ENCODE measurements at regions not wholly inside any gene's neighbourhood (a gene's known extent, or its start where the extent isn't known, plus 50 kb on each side); places are given as distances from the start of the nearest gene placed in this dataset.
"Not testable (repeated sequence)": the region's sequence is repeated elsewhere in the genome, so short reads cannot be mapped to it uniquely, and the experiment has no call there.

DNA sequence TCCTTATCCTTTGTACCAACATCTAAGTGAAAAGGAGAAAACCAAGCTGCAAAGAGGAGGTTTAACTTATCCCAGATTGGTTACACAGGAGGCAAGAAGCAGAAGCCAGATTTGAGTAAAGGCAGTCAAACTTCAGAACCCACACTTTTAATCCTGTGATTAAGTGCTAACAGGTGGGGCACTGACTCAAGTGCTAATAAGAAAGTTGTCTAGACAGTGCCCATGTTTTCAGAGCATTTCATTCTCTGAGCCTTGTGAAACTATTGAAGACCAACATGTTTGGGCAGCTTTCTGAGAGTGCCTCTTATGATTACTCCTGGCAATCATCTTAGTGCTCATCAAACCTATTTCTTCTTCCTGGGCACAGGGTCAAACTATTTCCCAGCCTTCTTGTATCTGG lies 380.8 kb downstream of the KCNRG start:
- no peak for DNase-seq

DNA sequence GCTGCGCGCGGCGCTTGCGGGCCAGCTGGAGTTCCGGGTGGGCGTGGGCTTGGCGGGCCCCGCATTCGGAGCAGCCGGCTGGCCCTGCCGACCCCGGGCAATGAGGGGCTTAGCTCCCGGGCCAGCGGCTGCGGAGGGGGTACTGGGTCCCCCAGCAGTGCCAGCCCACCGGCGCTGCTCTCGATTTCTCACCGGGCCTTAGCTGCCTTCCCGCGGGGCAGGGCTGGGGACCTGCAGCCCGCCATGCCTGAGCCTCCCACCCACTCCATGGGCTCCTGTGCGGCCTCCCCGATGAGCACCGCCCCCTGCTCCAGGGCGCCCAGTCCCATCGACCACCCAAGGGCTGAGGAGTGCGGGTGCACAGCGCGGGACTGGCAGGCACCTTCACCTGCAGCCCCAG lies 381.4 kb downstream of the KCNRG start:
- not testable (repeated sequence) for DNase-seq

DNA sequence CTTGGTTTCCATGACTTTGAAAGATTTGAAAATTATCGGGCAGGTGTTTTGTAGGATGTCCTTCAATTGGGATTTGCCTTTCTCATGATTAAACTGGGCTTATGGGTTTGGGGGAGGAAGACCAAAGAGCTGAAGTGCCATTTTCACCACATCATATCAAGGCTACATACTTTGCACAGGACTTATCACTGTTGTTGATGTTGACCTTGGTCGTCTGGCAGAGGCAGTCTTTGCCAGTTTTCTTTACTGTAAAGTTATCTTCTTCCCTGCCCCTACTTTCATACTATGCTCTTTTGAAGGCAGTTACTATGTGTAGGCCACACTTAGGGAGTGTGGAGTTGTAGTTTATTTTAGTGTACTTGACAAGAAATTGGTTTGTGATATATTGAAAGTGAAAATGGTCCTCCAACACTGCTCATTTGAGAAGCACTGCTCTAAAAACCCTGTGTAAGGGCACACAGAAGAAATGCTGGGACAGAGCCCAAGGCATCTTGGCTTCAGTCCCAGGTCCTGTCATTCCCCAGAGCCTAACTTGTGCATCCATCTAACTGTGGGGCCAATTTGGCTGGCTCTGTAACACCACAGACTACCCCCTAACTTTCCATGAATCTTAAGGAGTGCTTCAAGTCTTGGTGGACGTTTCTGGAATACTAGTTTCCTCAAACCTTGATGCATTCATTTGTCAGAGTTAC lies 384.9 kb downstream of the KCNRG start:
- no peak for DNase-seq

DNA sequence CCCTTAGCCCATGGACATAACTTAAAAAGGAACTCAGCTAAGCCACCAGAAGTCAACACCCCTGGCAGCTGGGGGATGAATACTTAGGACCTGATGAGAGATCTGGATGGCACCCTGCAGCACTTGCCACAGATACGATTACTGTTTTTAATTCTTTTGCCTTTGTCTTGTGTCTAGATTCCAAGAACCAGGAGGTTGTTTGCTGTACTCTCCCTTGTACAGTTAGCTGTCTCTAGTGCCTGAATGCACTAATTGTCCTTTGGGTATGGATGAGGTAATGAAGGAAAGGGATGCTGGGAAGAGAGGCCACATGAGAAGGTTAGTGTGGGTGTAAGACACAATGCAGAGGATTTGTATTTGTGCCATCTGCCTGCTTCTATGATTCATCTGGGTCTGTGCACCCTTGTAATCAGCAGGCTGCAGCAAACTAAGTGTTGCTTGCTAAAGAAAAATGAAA lies 385.8 kb downstream of the KCNRG start:
- peak; percentile 5 for DNase-seq

DNA sequence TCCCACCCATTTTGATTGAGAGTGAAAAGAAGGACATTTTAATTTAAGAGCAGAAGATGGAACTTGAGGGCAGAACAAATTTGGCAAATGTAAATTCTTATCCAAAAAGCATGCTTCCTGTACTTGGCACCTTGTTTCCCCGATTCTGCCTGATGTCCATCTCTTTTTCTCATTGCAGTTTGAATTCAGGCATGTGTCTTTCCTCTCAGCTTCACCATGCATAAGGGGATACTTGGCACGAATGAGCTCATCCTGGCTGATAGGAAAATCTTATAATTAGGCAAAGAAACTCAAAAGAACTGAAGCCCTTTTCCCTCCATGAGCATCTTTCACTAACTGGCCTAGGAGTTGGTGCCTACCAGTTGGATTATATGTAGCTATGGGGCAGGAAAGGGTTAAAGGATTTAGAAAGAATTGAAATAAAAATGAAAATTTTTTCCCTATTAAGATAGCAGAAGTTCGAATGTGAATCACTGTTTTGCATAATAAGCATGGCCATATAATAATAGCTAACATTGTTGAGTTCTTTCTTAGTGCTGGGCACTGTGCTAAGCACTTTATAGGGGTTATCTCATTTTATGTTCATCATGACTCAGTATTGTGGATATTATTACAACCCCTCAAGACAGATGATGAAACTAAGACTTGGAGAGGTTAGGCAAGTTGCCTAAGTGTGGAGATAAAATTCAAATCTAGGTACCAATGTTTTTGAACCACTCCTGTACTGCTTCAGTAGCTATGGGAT lies 386.6 kb downstream of the KCNRG start:
- no peak for DNase-seq

DNA sequence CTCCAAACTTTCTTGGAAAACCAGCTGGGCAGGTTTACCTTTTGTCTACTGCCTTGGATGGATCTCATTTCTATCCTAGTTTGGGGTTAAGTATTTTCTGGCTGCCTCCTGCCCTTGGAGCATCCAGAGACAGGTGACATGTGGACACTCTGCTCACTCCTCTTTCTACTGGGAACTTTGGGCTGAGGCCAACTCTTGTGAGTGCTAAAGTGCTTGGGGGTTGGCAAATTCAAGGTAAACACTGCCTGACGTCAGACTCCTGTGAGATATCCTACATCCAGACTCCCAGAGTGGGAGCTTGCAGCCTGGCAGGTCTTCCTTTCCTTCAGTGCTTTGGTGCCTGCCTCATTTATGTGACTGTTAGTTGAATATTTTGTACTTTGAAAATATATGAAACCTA lies 388.1 kb downstream of the KCNRG start:
- no peak for DNase-seq

DNA sequence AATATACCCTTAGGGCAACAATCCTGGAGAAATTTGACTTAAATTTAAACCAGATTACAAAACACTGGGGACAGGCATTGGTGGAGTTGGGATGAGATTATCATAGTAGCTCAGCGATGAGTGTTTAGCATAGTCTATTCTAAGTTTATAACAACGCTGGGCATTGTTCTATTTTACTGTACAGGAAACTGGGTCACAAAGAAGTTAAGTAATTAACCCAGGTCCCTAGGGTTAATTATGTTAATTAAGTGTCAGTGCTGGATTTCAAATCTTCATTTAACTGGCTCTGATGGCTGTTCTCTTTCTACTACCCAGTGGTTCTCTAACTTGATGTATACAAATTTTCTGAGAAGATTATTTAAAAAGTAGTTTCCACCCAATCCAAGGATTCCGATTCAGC lies 388.9 kb downstream of the KCNRG start:
- no peak for DNase-seq

DNA sequence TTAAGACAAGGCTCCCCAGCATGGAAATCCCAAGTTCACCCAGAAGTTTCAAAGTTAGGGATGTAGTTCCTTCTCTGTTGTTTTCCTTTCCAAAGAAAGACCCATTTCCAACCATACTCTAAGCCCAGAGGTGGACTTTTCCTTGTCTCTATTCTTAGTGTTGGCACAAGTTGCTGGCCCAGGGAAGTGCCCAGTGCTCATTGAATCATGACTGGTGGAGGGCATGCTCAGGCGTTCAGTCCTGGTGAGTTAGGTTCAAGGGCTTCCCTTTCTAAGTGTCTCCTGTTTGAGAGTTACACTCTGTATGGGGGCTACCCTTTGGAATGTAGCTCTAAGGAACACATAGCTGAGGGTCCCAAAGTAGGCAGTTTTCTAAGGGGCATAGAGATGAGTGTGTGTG lies 389.5 kb downstream of the KCNRG start:
- DNase-seq, result no peak

DNA sequence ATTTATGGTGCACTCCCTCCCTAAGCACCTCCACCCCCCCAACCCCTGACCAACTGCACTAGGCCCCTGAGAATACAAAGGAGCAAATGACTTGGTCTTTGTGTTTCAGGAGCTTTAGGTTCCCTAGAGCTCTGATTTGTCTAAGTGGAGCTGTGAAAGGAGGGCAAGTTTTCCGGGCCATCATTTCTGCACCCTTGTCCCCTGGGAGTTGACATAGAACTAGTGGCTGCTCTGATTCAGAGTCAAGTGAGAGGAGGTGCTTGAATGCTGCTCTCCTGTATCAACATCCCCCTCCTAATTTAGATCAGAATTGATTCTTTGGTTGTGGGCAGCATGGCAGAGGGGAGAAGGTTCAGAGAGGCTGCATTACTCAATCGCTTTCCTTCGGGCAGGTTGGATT lies 391.6 kb downstream of the KCNRG start:
- no peak for DNase-seq

DNA sequence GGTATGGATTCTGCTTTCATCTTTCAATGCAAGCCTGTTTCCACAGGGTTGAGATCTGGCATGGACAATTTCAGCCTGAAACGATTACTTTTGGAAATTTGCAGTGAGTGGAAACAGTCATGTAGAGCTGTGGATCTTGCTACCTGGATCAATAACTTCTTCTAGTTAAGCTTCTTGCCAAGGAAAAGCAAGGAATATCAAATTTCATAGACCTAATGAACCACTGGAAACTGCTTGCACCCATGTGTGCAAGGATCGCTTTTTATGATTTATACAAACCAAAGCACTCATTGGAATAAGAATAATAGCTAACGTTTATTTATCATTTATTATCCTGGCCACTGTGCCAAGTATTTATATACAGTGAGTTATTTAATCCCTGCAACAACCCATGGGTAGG lies 392.8 kb downstream of the KCNRG start:
- DNase-seq, result no peak

DNA sequence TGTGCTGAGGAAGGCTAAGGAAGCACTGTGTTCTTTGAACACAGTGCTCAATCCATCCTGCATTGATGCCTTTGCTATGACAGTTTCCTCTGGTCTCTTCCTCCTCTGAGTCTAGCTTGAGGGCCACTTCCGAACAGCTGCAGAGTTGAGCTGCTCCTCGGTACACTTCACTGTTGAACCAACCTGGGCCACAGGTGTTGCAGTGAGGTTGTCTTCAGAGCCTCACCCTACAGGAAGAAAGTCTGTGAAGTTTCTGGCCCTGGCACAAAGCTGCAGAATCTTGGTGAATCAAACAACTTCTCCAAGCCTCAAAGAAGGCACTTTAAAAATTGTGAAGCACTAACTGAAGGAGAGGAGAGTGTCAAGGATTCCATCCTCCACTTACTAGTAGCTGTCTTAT lies 394.0 kb downstream of the KCNRG start:
- DNase-seq, result no peak

DNA sequence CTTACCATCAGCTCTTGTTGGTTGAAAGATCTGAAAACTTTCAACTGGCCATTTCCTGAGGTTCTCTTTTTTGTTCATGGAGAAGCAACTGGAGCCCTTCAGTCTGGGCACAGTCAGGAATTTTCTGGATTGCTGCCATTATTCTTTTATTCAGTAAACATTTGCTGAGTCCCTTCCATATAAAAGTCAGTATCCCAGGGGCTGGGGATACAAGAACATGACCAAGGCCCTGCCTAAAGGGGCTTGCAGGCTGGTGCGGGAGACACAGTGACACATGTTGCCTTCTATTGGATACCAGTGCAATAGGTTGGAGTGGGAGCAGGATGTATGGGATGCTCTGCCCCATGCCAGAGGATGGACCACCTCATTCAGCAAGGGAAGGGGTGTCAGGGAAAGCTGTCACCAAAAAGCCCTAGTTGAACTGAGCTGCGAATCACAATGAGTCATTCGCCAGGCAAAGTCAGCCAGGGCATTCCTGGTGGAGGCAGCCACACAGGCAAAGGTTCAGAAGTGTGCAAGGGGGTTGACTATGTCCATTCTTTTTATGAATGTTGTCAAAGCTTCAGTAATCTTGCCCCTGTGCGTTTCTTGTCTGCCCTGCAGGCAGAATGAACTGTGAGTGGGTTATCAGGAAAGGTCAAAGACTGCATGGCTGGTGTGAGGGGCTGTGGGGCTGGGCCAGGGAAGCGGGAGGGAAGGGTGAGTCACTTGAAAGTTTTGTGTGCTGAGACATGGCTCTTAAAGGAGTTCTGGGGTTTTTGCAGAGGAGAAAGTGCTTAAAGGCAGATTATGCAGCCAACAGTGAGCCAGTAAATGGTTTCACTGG lies 395.9 kb downstream of the KCNRG start:
- DNase-seq, result peak; percentile 72

DNA sequence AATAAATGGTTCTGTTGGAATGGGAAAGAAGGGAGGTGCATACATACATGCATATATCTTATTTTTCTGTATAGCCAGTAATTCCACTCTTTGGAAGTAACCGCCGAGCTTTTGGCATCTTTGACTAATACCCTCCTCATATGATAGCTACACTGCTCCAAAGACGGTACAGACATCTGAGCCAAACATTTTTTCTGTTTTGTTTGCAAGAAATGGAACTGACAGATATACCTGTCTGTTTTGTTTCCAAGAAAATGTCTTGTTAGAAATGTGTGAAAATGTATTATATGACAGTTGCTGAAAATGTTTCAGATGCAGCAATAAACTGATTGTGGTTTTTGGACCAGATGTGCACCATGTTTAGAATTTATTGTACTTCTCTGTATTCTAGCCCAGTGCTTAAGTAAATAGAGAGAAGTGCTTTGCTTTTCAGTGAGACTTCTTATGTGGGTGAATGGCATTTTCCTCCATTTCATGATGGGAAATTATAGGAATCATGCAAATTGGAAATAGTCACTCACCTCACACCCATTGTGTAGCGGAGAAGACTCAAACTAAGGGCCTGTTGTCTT lies 396.9 kb downstream of the KCNRG start:
- no peak for DNase-seq

DNA sequence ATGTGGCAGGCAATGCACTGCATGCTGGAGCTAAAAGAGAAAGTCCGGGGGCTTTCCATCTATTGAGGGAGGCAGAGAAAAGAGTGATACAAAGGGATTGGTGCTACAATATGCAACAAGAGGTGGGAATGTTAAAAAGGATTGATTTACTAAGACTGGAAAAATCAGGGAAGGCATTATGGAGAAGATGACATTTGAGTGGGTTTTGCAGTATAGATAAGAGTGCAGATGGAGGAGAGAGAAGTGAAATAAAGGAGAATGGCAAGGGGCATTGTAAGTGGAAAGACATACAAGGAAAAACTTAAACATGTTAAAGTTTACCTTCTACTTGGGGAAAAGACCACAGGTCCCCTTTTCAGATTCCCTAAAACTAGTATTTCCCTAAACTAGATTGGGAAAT lies 399.4 kb downstream of the KCNRG start:
- DNase-seq, result no peak

DNA sequence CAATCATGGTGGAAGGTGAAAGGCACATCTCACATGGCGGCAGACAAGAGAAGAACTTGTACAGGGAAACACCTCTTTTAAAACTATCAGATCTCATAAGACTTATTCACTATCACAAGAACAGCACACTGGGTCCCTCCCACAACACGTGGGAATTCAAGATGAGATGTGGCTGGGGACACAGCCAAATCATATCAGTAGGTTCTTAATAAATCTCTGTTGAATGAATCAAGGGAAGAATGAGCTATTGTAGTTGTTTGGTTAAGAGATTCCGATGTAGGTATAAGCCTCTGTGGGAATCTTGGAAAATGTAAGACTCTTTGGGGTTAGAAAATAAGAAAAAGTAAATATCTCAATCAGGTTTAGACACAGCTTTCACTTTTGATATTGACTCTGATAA lies 400.2 kb downstream of the KCNRG start:
- DNase-seq, result no peak

DNA sequence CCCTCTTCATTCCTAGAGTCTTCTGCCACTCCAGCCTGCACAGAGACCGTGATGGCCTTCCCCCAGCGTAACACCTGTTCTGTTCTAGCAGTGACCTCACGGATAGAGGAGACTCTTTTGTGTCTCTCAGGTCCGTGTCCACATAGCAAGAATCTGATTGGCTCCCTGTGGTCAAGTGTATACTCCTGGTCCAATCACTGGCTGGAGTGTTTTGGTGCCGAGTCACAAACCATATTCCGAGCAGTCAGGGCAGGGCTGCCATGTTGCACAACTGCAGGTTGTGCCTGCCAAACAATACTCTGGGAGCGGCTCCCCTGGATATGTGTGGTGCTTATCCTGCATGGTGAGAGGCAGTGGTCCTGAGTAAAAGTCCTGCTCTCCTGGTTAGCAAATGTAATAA lies 402.4 kb downstream of the KCNRG start:
- no peak for DNase-seq

DNA sequence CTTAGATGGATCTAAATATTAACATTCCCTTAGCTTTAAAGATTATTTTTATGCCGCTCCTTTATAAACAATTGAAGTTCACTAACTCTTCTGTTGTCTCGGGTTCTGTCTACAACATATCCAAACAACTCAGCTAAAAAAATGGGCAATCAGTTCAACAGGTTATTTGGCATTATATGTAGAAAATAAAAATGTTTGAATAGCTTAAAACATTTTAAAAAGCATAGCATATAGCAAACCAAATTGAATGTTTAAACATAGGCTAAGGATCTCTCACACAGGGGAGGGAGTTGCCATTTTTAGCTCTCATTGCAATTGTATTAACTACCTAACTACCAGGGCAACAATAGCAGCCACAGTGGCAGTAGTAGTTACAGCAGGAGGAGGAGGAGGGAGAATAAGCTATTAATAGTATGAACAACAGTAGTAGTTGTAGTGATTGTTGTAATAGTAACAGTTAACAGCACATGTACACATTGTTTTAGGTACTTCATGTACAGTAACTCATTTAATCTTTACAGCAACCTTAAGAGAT lies 404.2 kb downstream of the KCNRG start:
- DNase-seq, result no peak

DNA sequence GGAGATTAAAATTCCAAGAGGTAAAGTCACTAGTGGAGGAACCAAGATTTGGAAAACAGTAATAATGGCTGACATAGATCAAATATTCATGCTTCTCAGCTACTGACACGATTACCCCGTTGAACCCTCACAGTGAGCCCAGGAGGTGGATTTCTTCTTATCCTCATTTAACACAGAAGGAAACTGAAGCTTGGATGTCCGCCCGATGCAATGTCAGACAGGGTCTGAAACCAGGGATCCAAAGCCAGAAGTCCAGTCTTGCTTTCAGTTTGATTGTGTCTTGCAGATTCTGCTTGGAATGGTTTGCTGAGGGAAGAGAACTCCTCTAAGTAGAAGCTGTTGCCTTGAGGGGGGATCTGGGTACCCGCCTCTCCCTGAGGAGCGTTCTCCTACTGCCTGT lies 404.7 kb downstream of the KCNRG start:
- DNase-seq, result no peak

DNA sequence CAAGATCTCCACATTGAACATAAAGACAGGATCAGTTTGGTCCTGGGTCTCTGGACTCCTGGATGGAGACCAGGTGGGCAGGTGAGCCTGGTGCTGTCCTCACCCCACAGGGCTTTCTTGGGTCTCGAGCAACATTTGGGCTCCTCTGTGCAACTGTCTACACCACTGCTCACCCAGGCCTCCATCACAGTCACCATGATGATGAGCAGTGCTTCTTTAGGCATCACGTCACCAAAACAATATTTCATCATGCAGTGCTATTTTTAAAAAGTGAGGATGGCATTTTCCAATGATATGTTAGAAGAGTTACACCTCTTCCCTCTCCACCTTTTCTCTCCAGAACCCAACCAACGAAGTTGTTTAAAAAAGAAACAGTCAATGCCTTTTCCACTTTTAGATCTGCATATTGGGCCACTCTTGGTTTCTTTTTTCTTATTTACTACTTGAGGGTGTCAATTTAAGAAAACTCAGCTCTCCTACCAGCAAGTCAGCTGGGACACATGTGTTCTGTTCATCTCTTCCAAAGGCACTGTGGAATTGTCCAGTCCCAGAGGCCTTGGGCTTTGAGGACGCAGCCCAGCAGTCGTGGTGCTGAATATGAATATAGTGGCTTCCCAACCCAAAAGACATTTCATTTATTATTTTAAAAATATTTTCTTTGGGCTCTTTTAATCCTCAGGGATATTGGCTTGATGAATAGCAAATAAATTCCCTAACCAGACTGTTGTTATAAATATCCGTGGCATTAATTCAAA lies 405.7 kb downstream of the KCNRG start:
- no peak for DNase-seq

DNA sequence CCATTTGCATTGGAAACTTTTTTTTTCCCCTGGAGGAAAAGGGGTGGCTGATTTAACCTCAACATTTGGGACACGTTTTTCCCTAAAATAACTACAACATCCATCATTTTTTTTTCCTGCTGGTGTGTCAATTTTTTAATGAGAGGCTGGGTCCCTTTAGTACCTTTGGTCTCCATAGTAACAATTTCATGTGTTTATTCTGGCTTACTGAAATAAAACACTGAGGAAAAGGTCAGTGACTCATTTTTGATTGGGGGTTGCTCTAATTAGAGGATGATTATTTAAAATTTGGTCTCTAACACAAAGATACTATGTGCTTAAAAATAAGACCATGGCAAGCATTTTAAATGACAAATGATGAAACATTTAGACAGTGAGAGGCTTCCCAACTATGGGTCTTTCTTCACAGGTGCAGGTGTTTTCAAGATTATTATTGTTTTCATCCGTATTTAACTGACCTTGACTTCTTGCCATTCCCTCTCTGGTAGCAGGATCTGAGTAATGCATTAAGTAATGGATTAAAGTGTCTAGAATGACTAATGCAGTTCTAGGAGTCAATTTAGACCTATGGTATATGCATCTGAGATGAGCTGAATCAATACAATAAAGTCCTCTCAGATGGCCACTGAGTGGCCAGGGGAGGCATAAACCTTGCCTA lies 406.4 kb downstream of the KCNRG start:
- DNase-seq, result peak; percentile 19

DNA sequence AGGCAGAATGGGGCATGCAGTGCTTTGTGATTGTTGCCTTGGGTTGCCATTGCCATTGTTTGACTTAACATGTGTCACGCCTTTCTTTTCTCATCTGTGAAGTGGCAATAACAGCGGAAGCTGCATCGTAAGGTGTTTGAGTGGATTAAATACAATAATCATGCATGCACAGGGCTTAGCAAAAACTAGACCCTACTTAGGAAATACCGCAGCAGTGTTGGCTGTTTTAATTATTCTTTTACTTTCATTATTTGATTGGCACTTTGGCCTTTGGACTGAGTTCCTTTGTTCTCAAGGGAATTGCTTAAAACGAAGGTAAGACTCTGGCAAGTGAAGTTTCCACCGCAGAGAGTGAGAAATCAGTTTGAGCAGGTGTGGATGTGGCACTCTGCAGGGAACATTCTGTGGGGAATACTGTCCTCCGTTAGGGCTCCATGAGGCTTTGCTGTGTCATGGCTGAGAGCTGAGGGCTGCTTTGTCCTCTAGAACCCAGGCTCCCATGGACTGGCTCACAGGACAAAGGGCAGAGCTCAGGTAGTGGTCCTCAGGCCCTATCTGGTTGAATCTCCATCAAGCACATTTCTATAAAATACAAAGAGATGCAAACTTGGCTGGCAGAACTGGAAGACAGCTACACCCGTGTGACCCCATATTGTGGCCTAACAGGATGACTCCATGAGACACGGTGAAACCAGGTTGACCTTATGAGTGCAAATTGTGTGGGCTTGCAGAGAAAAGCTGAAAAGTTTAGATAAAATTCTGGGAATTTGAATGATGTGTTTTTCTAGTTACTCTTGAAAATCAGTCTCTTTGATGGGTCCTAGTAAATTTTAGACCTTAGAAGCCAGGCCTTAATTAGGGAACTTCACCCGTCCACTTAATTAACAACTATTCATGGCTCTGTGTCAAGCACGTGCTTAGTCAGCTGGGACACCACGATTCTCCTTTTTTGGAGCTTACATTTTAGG lies 407.2 kb downstream of the KCNRG start:
- no peak for DNase-seq

Measured in HCEC 1CT (cell line).